ENCODE measurements at regions not wholly inside any gene's neighbourhood (a gene's known extent, or its start where the extent isn't known, plus 50 kb on each side); places are given as distances from the start of the nearest gene placed in this dataset.
A peak's percentile ranks its signal among the peaks of the same experiment; 100 is the strongest.
"Not testable (repeated sequence)": the region's sequence is repeated elsewhere in the genome, so short reads cannot be mapped to it uniquely, and the experiment has no call there.

GRCh38 chr3:153221748-153222162, 59.7 kb downstream of the RAP2B start:
- H3K27me3 ChIP-seq = no peaks in the 10 kb centered on the region
- WGBS, 2 donors = 49 to 61% methylated on average over 9 of the region's 9 CpGs

GRCh38 chr3:153226877-153227276, 64.9 kb downstream of the RAP2B start:
- H3K4me3 ChIP-seq; intact Hi-C loops (cut with DNase I; ENCODE audit: low total_unique reads); H3K27me3 ChIP-seq; H3K9me3 ChIP-seq; DNase-seq; H3K36me3 ChIP-seq (ENCODE audit: low read depth, missing control alignments); H3K27ac ChIP-seq; H3K4me1 ChIP-seq: not testable (repeated sequence)
- WGBS, 2 donors = 91 to 92% methylated on average over 5 of the region's 5 CpGs

More at GRCh38 chr3:153221748-153222162, 59.7 kb downstream of the RAP2B start:
- intact Hi-C loops (cut with DNase I; ENCODE audit: low total_unique reads) = no loop called here
- H3K4me3 ChIP-seq = no peak overlapping the region
- no peak overlapping the region for H3K27ac ChIP-seq
- peak; percentile 53 for DNase-seq
- no peaks in the 10 kb centered on the region for H3K36me3 ChIP-seq (ENCODE audit: low read depth, missing control alignments)
- TF ChIP-seq POLR2A (IDR thresholded peaks at IDR 0.05) (no peak), CTCF (IDR thresholded peaks at IDR 0.05) (no peak)
- H3K4me1 ChIP-seq = no peaks in the 10 kb centered on the region
- H3K9me3 ChIP-seq = no peaks in the 10 kb centered on the region

- H3K9me3 ChIP-seq; H3K27ac ChIP-seq; H3K36me3 ChIP-seq (ENCODE audit: low read depth, missing control alignments); DNase-seq; intact Hi-C loops (cut with DNase I; ENCODE audit: low total_unique reads); H3K4me1 ChIP-seq; H3K27me3 ChIP-seq; H3K4me3 ChIP-seq: not testable (repeated sequence)
- WGBS, 2 donors = 85 to 89% methylated on average over 8 of the region's 8 CpGs
These were observed 68.4 kb downstream of the RAP2B start for GRCh38 chr3:153230427-153230826.

- H3K27ac ChIP-seq; H3K27me3 ChIP-seq; intact Hi-C loops (cut with DNase I; ENCODE audit: low total_unique reads); H3K36me3 ChIP-seq (ENCODE audit: low read depth, missing control alignments); H3K4me3 ChIP-seq; DNase-seq; H3K9me3 ChIP-seq; H3K4me1 ChIP-seq: not testable (repeated sequence)
- 87 to 97% methylated on average over 3 of the region's 3 CpGs for WGBS, 2 donors
These were observed 69.2 kb downstream of the RAP2B start for GRCh38 chr3:153231245-153231644.

GRCh38 chr3:153232050-153232752, 70.2 kb downstream of the RAP2B start:
- intact Hi-C loops (cut with DNase I; ENCODE audit: low total_unique reads); H3K9me3 ChIP-seq; H3K27me3 ChIP-seq; H3K4me1 ChIP-seq; H3K4me3 ChIP-seq; H3K36me3 ChIP-seq (ENCODE audit: low read depth, missing control alignments); DNase-seq; H3K27ac ChIP-seq: not testable (repeated sequence)
- WGBS, 2 donors = 85 to 91% methylated on average over 10 to 11 of the region's 11 CpGs

- Histone ChIP-seq H3K9me3 (no peaks in the 10 kb centered on the region), H3K4me1 (no peaks in the 10 kb centered on the region), H3K36me3 (ENCODE audit: low read depth, missing control alignments) (no peaks in the 10 kb centered on the region), H3K4me3 (no peak overlapping the region), H3K27ac (no peak overlapping the region), H3K27me3 (no peaks in the 10 kb centered on the region)
- TF ChIP-seq POLR2A (IDR thresholded peaks at IDR 0.05) (no peak), CTCF (IDR thresholded peaks at IDR 0.05) (no peak)
- intact Hi-C loops (cut with DNase I; ENCODE audit: low total_unique reads) = no loop called here
- WGBS, 2 donors = 67 to 78% methylated on average over 3 of the region's 3 CpGs
- no peak for DNase-seq
These were observed 70.8 kb downstream of the RAP2B start for GRCh38 chr3:153232851-153233271.

- DNase-seq = no peak
- Histone ChIP-seq H3K9me3 (no peaks in the 10 kb centered on the region), H3K36me3 (ENCODE audit: low read depth, missing control alignments) (no peaks in the 10 kb centered on the region), H3K27ac (no peak overlapping the region), H3K4me1 (no peaks in the 10 kb centered on the region), H3K27me3 (no peaks in the 10 kb centered on the region), H3K4me3 (no peak overlapping the region)
- no peak for TF ChIP-seq POLR2A (IDR thresholded peaks at IDR 0.05)
- no peak for TF ChIP-seq CTCF (IDR thresholded peaks at IDR 0.05)
- intact Hi-C loops (cut with DNase I; ENCODE audit: low total_unique reads) = no loop called here
These were observed 72.0 kb downstream of the RAP2B start for GRCh38 chr3:153233986-153234385.

Measured in testis (tissue), 2 donors.